Neural progenitor cell (in vitro differentiated cells): ENCODE measurements at regions not wholly inside any gene's neighbourhood (a gene's known extent, or its start where the extent isn't known, plus 50 kb on each side); places are given as distances from the start of the nearest gene placed in this dataset.

ENCODE experiments used
- CTCF ChIP-seq: fragments of 200-600 bp; sonication (generic); IDR thresholded peaks from 2 replicates; pipeline ENCODE4 v1.5.1; 2017; ENCODE audit warnings: antibody characterized with exemption, mild to moderate bottlenecking
- EZH2phosphoT487 ChIP-seq: fragments of 200-600 bp; sonication (generic); IDR thresholded peaks from 2 replicates; pipeline ENCODE4 v1.6.1; 2017; ENCODE audit warnings: antibody characterized with exemption

- TF ChIP-seq CTCF = no peak
- TF ChIP-seq EZH2phosphoT487 = no peak
Observed at GRCh38 chr7:29649876-29650275, 86.2 kb downstream of the PRR15 start.
